IPS-15b (cell line): ENCODE measurements at regions not wholly inside any gene's neighbourhood (a gene's known extent, or its start where the extent isn't known, plus 50 kb on each side); places are given as distances from the start of the nearest gene placed in this dataset.
"Not testable (repeated sequence)": the region's sequence is repeated elsewhere in the genome, so short reads cannot be mapped to it uniquely, and the experiment has no call there.

Experiments used
- H3K27me3 ChIP-seq: one replicate; pipeline ENCODE4 v1.6.1; 2013; ENCODE audit warnings: low read length; ENCODE audit not compliant: control insufficient read depth, insufficient read depth
- H3K36me3 ChIP-seq: one replicate; pipeline ENCODE4 v1.6.1; 2013; ENCODE audit warnings: low read length; ENCODE audit not compliant: control insufficient read depth, insufficient read depth
- H3K4me1 ChIP-seq: one replicate; pipeline ENCODE4 v1.6.1; 2013; ENCODE audit warnings: mild to moderate bottlenecking, low read length; ENCODE audit not compliant: control insufficient read depth, insufficient read depth
- H3K4me3 ChIP-seq: one replicate; pipeline ENCODE4 v1.5.1; 2013; ENCODE audit warnings: low read depth, low read length
- H3K9ac ChIP-seq: one replicate; pipeline ENCODE4 v1.6.1; 2013; ENCODE audit warnings: low read depth, mild to moderate bottlenecking, low read length
- H3K9me3 ChIP-seq: one replicate; pipeline ENCODE4 v1.6.1; 2013; ENCODE audit warnings: mild to moderate bottlenecking, low read length; ENCODE audit not compliant: control insufficient read depth, insufficient read depth

- H3K27me3 ChIP-seq: no peaks in the 10 kb centered on the region
- H3K4me3 ChIP-seq: peak overlapping the region; percentile 95
Observed at GRCh38 chr7:67301667-67302066, 305.0 kb downstream of the TYW1 start.

GRCh38 chr7:67302113-67303039 lies 305.7 kb downstream of the TYW1 start:
- Histone ChIP-seq H3K36me3 (no peaks in the 10 kb centered on the region), H3K9ac (peak overlapping the region; percentile 94), H3K4me3 (peak overlapping the region; percentile 95), H3K9me3 (no peaks in the 10 kb centered on the region), H3K27me3 (no peaks in the 10 kb centered on the region), H3K4me1 (no peaks in the 10 kb centered on the region)

More at GRCh38 chr7:67301667-67302066, 305.0 kb downstream of the TYW1 start:
- no peaks in the 10 kb centered on the region for H3K36me3 ChIP-seq
- H3K4me1 ChIP-seq: no peaks in the 10 kb centered on the region
- peak overlapping the region; percentile 76 for H3K9ac ChIP-seq
- H3K9me3 ChIP-seq: no peaks in the 10 kb centered on the region

- H3K36me3 ChIP-seq: peaks cover 13% of the 10 kb centered on the region
- H3K4me3 ChIP-seq, H3K4me1 ChIP-seq, H3K9me3 ChIP-seq, H3K9ac ChIP-seq, H3K27me3 ChIP-seq: not testable (repeated sequence)
Observed at GRCh38 chr7:67304846-67305245, 308.2 kb downstream of the TYW1 start.

- Histone ChIP-seq H3K4me3 (no peak overlapping the region), H3K27me3 (no peaks in the 10 kb centered on the region), H3K9me3 (no peaks in the 10 kb centered on the region), H3K9ac (no peak overlapping the region), H3K36me3 (peaks cover 14% of the 10 kb centered on the region), H3K4me1 (no peaks in the 10 kb centered on the region)
Observed at GRCh38 chr7:67306331-67306730, 309.7 kb downstream of the TYW1 start.

- no peaks in the 10 kb centered on the region for H3K9me3 ChIP-seq
- no peaks in the 10 kb centered on the region for H3K27me3 ChIP-seq
- no peak overlapping the region for H3K9ac ChIP-seq
- H3K36me3 ChIP-seq: peaks cover 20% of the 10 kb centered on the region
- no peak overlapping the region for H3K4me3 ChIP-seq
- H3K4me1 ChIP-seq: no peaks in the 10 kb centered on the region
Observed at GRCh38 chr7:67309764-67310549, 313.3 kb downstream of the TYW1 start.

GRCh38 chr7:67311901-67312300 lies 315.3 kb downstream of the TYW1 start:
- H3K27me3 ChIP-seq: no peaks in the 10 kb centered on the region
- peaks cover 20% of the 10 kb centered on the region for H3K36me3 ChIP-seq
- no peak overlapping the region for H3K4me3 ChIP-seq
- no peaks in the 10 kb centered on the region for H3K9me3 ChIP-seq
- no peaks in the 10 kb centered on the region for H3K4me1 ChIP-seq
- H3K9ac ChIP-seq: no peak overlapping the region

- no peaks in the 10 kb centered on the region for H3K9me3 ChIP-seq
- no peaks in the 10 kb centered on the region for H3K27me3 ChIP-seq
- H3K4me1 ChIP-seq: no peaks in the 10 kb centered on the region
- peaks cover 21% of the 10 kb centered on the region for H3K36me3 ChIP-seq
- no peak overlapping the region for H3K9ac ChIP-seq
- H3K4me3 ChIP-seq: no peak overlapping the region
Observed at GRCh38 chr7:67313213-67313612, 316.6 kb downstream of the TYW1 start.

- H3K36me3 ChIP-seq: not testable (repeated sequence)
Observed at GRCh38 chr7:67316902-67317301, 320.3 kb downstream of the TYW1 start.

GRCh38 chr7:67328257-67328656 lies 331.6 kb downstream of the TYW1 start:
- not testable (repeated sequence) for H3K4me1 ChIP-seq, H3K9ac ChIP-seq, H3K27me3 ChIP-seq, H3K4me3 ChIP-seq, H3K9me3 ChIP-seq, H3K36me3 ChIP-seq

More at GRCh38 chr7:67316902-67317301, 320.3 kb downstream of the TYW1 start:
- not testable (repeated sequence) for H3K9ac ChIP-seq, H3K9me3 ChIP-seq, H3K27me3 ChIP-seq, H3K4me3 ChIP-seq, H3K4me1 ChIP-seq

- H3K4me1 ChIP-seq, H3K27me3 ChIP-seq, H3K9ac ChIP-seq, H3K9me3 ChIP-seq, H3K36me3 ChIP-seq, H3K4me3 ChIP-seq: not testable (repeated sequence)
Observed at GRCh38 chr7:67335165-67335564, 338.5 kb downstream of the TYW1 start.

GRCh38 chr7:67335663-67336062 lies 339.0 kb downstream of the TYW1 start:
- not testable (repeated sequence) for H3K4me3 ChIP-seq, H3K36me3 ChIP-seq, H3K9me3 ChIP-seq, H3K27me3 ChIP-seq, H3K9ac ChIP-seq, H3K4me1 ChIP-seq

- not testable (repeated sequence) for H3K27me3 ChIP-seq, H3K9me3 ChIP-seq, H3K4me3 ChIP-seq, H3K9ac ChIP-seq, H3K36me3 ChIP-seq, H3K4me1 ChIP-seq
Observed at GRCh38 chr7:67338545-67338944, 341.9 kb downstream of the TYW1 start.
